HG03571 (cell line): ENCODE measurements at regions not wholly inside any gene's neighbourhood (a gene's known extent, or its start where the extent isn't known, plus 50 kb on each side); places are given as distances from the start of the nearest gene placed in this dataset.
"Not testable (repeated sequence)": the region's sequence is repeated elsewhere in the genome, so short reads cannot be mapped to it uniquely, and the experiment has no call there.

Experiments used
- ATAC-seq: cut with Tn5 transposase; IDR thresholded peaks from one replicate; pipeline ENCODE4 v1.9.1; 2021; ENCODE audit not compliant: unreplicated experiment

DNA sequence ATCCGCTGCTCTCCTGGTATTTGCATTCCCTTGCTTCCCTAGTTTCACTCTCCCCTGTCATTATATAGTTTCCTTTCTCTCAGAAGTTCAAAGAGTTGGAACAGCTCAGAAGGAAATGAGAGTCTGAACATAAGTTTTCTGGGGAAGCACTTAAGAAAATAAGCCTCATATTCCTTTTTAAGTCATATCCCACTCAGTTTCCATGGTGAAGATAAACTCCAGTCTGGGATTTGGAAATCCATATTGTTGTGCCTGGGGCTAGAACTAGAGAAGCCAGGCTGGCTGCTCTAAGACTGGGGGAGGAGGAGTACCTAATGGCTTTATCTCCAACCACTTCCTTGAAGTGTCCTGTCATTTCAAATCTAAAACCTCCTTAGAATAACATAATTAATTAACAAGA, 134.2 kb upstream of the ALCAM start:
- no peak for ATAC-seq

DNA sequence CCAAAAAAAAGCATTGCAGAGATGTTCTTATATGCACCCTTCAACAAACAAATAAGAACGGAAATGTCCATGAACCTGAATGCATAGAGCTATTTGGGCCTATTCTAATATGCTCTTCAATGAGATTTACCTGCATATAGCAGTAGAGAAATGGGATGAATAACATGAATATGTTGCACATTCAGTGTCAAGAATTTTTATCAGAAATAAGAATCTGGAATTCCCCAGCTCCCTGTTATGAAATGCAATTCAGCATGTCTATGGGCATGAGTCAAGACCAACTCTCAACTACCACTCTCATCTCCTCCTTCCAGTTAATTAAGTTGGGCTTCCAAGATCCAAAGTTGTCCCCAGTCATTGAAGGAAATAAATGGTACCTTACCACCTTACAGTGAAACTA, 133.7 kb upstream of the ALCAM start:
- ATAC-seq, result no peak

DNA sequence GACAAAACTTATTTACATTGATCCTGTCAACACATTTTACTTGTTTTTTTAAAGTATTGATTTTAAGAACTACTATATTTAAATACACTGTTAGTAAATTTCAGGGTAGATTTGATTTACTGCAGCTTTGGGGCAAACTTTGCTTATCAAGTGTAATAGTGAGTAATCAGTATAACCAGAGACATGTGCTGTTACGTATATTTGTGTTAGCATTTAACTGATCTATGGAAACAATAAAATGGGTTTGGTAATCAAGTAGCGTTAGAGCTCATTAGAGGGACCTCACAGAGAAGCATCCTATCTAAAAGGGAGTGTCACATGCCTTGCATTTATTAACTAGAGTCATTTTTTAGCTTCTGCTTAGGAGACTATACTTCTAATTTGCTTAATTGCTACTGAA, 131.5 kb upstream of the ALCAM start:
- no peak for ATAC-seq

DNA sequence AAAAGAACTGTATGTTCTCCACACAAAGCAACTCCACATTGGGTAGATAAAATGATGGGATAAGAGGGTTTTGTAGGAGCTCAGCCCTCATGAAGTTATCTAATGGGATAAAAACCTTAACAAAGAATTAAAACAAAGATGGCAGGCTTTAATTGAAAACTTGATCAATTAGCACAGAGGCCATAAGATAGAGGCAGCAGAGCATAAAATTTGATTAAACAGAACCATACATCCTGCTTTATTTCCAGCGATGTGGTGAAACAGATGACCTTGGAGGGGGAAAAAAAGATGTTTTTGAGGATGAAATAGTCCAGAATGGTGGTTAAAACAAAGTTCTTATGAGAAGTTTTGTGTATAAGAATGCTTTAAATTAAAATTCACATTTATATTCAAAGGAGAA, 130.9 kb upstream of the ALCAM start:
- no peak for ATAC-seq

DNA sequence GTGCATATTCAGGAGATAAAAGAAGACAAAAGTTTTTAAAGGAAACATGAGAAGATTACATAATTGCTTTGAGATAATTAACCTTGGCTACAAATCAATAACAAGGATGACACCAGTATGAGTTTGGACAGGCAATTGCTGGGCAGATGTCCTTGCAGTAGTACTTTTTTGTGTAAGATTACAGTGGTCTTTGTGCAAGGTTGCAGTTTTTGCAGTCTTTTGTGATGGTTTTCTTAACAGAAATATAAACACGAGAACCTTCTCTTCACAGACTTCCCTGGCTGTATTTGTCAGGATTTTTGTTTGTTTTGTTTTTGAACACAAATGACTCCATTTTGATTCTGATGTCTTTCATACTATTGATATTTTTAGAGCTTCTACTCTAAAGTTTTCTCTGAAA, 128.3 kb upstream of the ALCAM start:
- no peak for ATAC-seq

DNA sequence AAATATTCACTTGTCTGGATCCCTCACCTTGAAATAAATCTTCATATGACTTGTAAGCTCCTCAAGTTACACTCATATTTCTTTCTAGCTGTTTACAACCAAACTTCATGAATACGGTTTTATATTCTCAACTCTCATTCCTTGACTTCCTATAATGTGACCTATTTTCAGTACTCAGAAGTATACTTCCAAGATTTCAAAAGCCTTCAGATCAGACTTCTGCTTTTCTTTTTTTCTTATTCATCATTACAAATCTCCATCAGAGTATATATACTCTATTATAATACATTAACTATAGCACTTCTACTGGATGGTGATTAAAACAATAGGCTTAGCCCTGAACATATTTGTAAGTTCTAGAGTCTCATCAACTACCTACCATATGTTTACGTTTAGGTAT, 123.6 kb upstream of the ALCAM start:
- ATAC-seq, result no peak

DNA sequence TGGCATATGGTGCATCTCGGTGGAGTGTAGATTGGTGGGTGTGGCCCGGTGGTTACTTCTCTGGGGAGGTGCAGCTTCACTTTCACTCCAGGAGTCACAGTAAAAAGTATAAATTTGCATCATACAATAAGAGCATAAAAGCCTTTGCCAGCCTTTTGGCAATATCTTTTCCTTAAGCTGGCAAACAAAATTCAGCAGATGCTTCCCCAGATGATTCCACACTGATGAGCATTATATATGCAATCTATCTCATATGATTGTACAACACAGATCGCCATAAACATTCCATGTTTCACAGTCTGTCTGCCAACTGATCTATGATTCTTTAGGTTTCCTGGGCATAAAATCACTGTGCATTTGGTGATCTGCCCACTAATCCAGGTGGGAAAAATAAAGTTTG, 120.2 kb upstream of the ALCAM start:
- ATAC-seq, result no peak

DNA sequence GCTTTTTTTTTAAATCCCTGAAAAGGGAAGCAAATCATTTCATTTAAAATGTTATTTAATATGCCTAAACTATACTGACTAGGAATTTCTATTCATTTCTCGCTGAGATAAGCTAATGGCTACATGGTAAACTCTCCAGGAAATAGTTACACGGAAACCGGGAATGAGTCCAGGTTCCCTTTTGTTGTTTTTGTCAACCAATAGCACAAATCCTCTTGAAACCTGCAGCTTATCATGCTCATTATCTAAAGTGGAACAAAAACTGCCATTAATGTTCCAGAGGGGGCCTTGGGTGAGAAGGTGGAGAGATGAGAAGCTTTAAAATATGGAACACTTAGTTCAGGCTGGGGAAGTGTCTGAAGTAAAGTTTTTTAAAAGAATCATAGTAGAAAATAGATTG, 113.5 kb upstream of the ALCAM start:
- no peak for ATAC-seq

DNA sequence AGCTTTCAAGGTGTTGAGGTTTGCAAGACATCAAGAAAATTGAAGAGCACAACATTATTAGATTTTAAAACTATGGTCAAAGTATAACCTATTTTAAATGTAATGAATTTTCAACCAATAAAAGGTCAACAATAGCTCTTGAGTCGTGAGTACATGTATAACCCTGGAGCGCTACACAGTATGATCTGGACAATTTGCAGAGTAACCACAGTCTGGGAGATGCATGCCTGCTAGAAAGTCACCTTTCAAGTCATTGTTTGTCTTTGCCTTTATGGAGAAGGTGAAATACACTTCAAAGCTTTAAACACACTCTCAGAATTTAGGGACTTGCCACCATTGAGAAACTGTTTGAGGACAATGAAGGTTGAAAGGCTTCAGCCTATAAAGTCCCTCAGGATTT, 112.6 kb upstream of the ALCAM start:
- no peak for ATAC-seq

DNA sequence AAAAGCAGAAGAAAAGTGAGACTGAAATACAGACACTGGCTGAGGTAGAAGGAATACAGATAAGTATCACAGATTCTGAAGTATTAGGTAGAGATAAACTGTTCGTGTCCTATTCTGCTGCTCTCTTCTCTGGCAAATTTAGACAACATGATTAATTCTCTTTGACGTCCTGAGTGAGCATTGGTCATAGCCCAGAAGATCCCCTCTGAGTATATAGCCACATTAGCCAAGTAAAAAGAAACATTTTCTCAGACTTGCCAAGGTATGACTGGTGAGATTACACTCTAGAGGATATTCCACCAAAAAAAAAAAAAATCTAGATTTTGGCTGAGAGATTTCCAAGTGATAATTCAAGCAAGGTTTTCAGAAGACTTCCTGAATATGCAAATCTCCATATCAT, 111.4 kb upstream of the ALCAM start:
- no peak for ATAC-seq

DNA sequence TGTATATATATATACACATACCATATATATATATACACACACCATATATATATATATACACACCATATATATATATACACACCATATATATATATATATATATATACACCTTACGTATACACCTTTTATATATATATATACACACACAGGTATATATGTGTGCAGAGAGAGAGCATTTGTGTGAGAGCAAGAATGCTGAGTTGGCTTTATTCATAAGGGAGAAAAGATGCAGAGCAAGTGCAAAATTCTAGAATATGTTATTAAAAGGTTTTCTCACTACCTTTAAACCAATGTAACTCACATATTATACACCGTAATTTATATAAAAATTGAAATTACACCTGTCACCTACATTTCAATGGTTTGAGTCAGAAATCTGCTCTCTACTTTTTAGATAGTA, 107.2 kb upstream of the ALCAM start:
- no peak for ATAC-seq

DNA sequence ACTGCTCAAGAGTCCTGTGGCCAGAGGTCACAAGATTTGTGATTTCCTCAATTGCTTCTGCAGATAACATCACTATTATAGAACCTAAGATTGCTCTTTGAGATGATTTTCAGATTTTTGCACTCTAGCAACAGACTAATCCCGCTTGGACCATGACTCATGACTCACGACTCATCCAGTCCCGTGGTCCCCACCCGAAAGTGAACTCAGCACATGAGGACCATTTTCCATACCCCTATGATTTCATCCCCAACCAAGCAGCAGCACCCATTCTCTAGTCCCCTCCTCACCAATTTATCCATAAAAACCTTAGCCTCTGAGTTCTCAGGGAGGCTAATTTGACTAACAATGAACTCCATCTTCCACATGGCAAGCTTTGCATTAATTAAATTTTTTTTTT, 106.3 kb upstream of the ALCAM start:
- no peak for ATAC-seq

DNA sequence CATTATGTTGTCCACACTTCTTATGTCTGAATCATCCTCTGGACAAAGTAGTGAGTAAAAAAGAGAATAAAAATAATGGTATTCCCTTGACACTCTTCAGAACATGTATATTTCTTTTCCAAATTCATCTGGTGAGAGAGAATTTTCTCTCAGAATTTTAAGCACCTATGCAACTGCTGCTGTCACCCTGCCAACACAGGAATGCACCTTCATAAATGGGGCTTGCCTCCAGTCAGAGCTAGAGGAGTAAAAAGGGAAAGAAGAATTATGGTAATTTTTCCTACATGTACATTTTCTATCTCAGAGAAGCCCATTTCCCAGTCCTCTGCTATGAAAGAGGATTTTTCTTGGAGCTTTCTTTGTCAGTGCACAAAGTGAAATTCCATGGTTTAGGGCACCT, 92.2 kb upstream of the ALCAM start:
- ATAC-seq, result no peak

DNA sequence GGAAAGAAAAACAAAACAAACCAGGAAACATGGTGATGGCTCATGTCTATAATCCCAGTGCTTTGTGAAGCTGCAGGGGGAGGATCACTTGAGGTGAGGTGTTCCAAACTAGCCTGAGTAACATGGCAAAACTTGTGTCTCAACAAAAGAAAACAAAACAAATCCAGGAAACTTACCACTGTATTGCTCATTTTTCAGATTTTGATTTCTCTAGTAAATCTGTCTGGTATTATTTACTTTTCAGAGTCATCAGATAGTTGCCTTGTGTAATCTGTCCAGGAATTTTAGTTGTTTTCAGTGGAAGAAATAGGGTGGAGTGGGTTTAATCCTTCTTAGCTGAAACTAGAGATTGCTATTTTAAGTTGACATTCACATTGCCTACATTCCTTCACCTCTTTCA, 91.8 kb upstream of the ALCAM start:
- ATAC-seq, result no peak

DNA sequence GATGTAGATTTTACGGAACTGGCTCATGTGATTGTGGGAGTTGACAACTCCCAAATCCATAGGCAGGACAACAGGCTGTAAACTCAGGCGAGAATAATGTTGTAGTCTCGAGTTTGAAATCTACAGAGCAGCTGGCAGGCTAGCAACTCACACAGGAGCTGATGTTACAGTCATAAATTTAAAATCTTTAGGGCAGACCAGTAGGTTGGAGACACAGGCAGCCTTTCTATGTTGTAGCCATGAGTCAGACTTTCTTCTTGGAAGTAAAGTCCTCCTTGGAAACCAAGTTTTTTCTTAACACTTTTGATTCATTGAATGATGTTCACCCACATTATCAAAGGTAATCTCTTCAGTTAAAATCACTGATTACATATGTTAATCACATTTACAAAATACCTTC, 89.1 kb upstream of the ALCAM start:
- ATAC-seq, result no peak

DNA sequence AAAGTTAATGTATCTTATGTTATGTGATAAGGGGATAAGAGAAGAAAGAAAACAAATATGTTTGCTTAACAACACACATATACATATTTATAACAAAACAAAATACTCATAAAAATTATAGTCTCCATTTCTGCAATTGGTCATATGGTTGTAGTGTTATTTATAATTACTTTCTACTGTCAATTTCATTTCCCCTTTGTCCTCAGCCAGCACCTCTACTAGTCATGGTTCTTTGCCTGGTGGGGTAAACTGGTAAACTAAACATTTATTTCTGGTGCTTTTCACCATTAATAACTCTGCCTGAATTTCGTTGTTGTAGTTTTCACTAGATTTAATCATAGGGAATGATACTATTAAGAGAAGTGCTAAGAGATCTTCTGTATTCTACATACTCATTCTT, 88.0 kb upstream of the ALCAM start:
- no peak for ATAC-seq

DNA sequence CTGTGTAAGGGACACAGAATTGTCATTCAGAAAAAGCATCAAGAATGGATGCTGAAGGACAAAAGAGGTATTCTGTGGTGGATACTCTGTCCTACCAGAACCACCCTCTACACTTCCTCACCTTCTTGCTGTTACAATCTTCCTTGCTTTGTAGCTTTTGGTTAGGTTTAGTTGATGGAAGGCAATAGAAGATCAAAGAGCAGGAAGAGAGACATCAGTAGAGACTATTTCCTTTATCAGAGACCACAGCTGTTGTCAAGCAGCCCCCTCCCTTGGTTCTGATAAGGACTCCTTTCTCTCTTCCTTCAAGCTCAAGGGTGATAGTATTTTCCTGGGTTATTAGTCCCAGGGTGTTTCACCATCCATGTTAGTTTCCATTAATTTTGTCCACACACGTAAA, 84.7 kb upstream of the ALCAM start:
- no peak for ATAC-seq

DNA sequence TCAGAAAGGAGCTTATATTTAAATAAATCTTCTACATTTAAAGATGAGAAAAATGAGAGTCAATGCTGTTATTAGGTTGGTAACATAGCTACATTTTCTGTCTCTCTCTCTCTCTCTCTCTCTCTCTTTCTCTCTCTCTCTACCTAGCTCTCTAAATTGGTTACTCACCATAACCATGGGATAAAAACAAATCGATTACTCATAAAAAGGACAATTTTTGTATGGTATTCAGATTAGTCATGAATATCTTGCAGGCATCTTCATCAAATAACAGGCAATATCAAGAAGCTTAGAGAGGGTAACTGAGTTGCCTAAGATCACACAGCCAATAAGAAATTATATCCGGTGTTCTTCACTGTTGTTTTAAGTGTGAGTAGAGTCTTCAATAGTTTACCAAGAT, 81.8 kb upstream of the ALCAM start:
- ATAC-seq, result no peak

DNA sequence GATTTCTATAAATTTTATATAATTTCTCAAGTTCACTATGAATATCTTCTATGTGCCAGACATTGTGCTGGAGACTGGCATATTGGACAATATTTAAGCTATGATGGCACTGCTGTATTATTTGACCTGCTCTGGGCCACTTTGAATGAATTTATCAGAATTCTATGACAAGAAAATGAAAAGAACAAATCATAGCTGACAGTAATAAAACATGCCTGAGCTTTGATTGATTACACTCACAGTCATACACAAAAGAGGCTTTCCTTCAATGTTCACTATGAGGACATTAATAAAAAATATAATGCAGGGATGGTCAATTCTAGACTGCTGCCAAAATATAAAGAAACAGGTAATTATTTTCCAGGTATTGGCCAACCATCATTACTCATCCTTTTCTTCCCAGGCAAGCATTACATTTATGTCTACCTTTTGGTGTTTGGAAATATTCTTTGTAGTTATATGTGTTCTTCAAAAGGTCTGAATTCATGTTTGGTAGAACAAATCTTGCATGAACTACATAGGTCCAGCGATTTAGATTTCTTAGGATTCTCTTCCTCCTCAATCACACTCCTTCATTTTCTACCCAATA, 81.0 kb upstream of the ALCAM start:
- no peak for ATAC-seq

DNA sequence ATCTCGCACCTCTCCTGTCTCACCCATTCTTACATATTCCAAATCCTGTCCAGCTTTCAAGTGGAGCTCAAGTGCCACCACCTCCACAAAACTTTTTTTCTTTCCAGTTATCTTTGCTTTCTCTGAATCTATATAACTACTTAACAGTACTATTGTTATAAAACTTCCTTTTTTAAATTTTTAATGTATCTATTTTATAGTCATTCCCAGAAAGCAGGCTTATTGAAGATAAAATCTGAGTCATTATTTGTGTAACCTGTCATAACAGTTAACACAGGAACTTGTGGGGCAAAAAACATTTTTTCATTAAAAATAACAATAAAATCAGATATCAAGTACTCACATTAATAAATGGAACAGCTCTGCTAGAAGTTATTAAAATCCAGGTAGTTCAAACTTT, 73.3 kb upstream of the ALCAM start:
- no peak for ATAC-seq

DNA sequence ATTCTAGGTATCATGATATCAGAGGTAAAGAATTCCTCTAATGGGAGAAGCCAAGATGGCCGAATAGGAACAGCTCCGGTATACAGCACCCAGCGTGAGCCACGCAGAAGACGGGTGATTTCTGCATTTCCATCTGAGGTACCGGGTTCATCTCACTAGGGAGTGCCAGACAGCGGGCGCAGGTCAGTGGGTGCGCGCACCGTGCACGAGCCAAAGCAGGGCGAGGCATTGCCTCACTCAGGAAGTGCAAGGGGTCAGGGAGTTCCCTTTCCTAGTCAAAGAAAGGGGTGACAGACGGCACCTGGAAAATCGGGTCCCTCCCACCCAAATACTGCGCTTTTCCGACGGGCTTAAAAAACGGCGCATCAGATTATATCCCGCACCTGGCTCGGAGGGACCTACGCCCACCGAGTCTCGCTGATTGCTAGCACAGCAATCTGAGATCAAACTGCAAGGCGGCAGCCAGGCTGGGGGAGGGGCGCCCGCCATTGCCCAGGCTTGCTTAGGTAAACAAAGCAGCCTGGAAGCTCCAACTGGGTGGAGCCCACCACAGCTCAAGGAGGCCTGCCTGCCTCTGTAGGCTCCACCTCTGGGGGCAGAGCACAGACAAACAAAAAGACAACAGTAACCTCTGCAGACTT, 70.4 kb upstream of the ALCAM start:
- not testable (repeated sequence) for ATAC-seq

DNA sequence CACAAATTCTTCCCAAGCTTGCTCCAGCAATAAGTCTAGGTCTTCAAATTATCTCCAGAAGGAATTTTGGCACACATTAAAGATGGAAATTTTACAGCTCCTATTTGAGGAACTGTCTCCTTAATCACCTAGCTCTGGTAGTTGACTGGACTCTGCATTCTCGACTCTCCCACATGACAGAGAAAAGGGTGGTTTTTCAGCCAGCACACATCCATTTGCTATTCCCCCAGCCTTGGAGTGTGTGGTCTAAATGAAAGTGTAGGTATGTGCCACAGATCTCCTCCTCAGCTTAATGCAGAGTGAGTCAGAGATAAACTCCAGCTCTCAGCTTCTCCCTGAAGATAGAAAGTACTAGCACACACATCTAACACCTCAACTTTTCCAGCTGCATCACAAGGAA, 62.2 kb upstream of the ALCAM start:
- no peak for ATAC-seq

DNA sequence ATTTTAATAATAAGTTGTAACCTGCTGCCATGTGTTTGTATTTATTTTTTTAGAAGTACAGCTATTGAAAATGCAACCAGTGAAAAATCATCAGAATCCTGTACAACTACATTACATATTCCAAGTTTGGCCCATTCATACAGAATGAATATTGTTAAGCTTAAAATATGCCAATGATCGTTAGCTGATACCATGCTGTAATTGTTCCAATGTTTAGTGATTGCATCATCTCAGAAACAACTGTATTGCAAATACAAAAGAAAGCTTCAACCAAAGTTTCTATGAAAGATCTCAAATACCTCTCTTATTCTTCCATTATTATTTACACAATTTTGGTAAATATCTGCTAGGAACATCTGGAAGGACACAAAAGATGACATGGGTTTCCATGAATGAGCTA, 51.6 kb upstream of the ALCAM start:
- ATAC-seq, result no peak
